IMR-90 (cell line): ENCODE measurements at regions not wholly inside any gene's neighbourhood (a gene's known extent, or its start where the extent isn't known, plus 50 kb on each side); places are given as distances from the start of the nearest gene placed in this dataset.

Source experiments
- ATAC-seq: fragments of 200-7000 bp; cut with Tn5 transposase; 2 replicates; pipeline ENCODE4 v1.9.1; 2020; ENCODE audit warnings: low read depth, mild to moderate bottlenecking, moderate library complexity
- BruUV-seq: library from RNA; stranded (reverse); fragments of 400-500 nt; replicated peaks from 2 replicates; lab custom pipeline; 2021; lab: Mats Ljungman, UMichigan
- CTCF ChIA-PET: fragments of 300-600 bp; formaldehyde crosslinking; extraction: SDS; loops from one replicate; lab custom pipeline; 2021; ENCODE audit warnings: antibody characterized with exemption; lab: Yijun Ruan, JAX
- POLR2A ChIA-PET: fragments of 300-600 bp; sonication (Branson Sonifier 250); formaldehyde crosslinking; loops from one replicate; lab custom pipeline; 2022; ENCODE audit warnings: antibody characterized with exemption; ENCODE audit not compliant: unreplicated experiment; lab: Charles Lee
- DNase-seq: peaks from one replicate; pipeline ENCODE4 v3.0.0; 2013
- H2AFZ ChIP-seq: replicated peaks from 2 replicates; pipeline ENCODE3; 2013; ENCODE audit warnings: low read length, mild to moderate bottlenecking; ENCODE audit not compliant: poor library complexity
- H2AK5ac ChIP-seq: 2 replicates; pipeline ENCODE4 v1.6.1; 2013; ENCODE audit warnings: low read depth, low read length, inconsistent platforms
- H2AK9ac ChIP-seq: replicated peaks from 2 replicates; pipeline ENCODE3; 2013; ENCODE audit warnings: mild to moderate bottlenecking, low read depth, low read length, moderate library complexity; ENCODE audit not compliant: poor library complexity
- H2BK120ac ChIP-seq: 2 replicates; pipeline ENCODE4 v1.6.1; 2013; ENCODE audit warnings: low read depth, low read length, inconsistent platforms
- H2BK15ac ChIP-seq: 3 replicates; pipeline ENCODE4 v1.6.1; 2013; ENCODE audit warnings: low read depth, low read length, inconsistent platforms
- H2BK20ac ChIP-seq: 2 replicates; pipeline ENCODE4 v1.6.1; 2013; ENCODE audit warnings: low read depth, mild to moderate bottlenecking, inconsistent platforms, low read length, moderate library complexity
- H2BK5ac ChIP-seq: 2 replicates; pipeline ENCODE4 v1.6.1; 2013; ENCODE audit warnings: mild to moderate bottlenecking, low read depth, low read length, inconsistent platforms; ENCODE audit not compliant: poor library complexity, severe bottlenecking
- H3K14ac ChIP-seq: replicated peaks from 2 replicates; pipeline ENCODE4 v1.6.1; 2013; ENCODE audit warnings: low read depth, low read length, inconsistent platforms
- H3K18ac ChIP-seq: 2 replicates; pipeline ENCODE4 v1.6.1; 2013; ENCODE audit warnings: low read depth, low read length, control low read depth
- H3K23ac ChIP-seq: 2 replicates; pipeline ENCODE4 v1.6.1; 2013; ENCODE audit warnings: low read depth, low read length, inconsistent platforms
- H3K27ac ChIP-seq: 2 replicates; pipeline ENCODE4 v1.5.1; 2013; ENCODE audit warnings: mild to moderate bottlenecking, control low read depth, low read length; ENCODE audit not compliant: insufficient read depth
- H3K27me3 ChIP-seq: 2 replicates; pipeline ENCODE4 v1.6.1; 2013; ENCODE audit warnings: low read length; ENCODE audit not compliant: control insufficient read depth, insufficient read depth
- H3K36me3 ChIP-seq: 2 replicates; pipeline ENCODE4 v1.6.1; 2013; ENCODE audit warnings: low read length, mixed read lengths; ENCODE audit not compliant: control insufficient read depth, insufficient read depth
- H3K4ac ChIP-seq: 2 replicates; pipeline ENCODE4 v1.6.1; 2013; ENCODE audit warnings: low read depth, low read length, inconsistent platforms
- H3K4me1 ChIP-seq: 2 replicates; pipeline ENCODE4 v1.6.1; 2013; ENCODE audit warnings: low read length, mixed read lengths; ENCODE audit not compliant: control insufficient read depth, insufficient read depth
- H3K4me2 ChIP-seq: 2 replicates; pipeline ENCODE4 v1.6.1; 2013; ENCODE audit warnings: low read depth, mild to moderate bottlenecking, control low read depth, low read length, moderate library complexity
- H3K4me3 ChIP-seq: 2 replicates; pipeline ENCODE4 v1.5.1; 2013; ENCODE audit warnings: low read depth, mild to moderate bottlenecking, control low read depth, low read length, moderate library complexity; ENCODE audit not compliant: insufficient read depth
- H3K56ac ChIP-seq: 2 replicates; pipeline ENCODE4 v1.6.1; 2013; ENCODE audit warnings: low read length, inconsistent platforms; ENCODE audit not compliant: insufficient read depth; ENCODE audit errors: extremely low read depth
- H3K79me1 ChIP-seq, 2 experiments: 2 replicates each; pipeline ENCODE4 v1.6.1; 2013; ENCODE audit warnings: low read length in 2 of 2, inconsistent platforms in 1 of 2, low read depth in 1 of 2
- H3K9ac ChIP-seq: 2 replicates; pipeline ENCODE4 v1.6.1; 2013; ENCODE audit warnings: low read depth, low read length, control low read depth
- H3K9me1 ChIP-seq: 2 replicates; pipeline ENCODE4 v1.6.1; 2013; ENCODE audit warnings: low read length, inconsistent platforms; ENCODE audit not compliant: insufficient read depth
- H3K9me3 ChIP-seq: 2 replicates; pipeline ENCODE4 v1.6.1; 2013; ENCODE audit warnings: low read length; ENCODE audit not compliant: control insufficient read depth, insufficient read depth
- H4K20me1 ChIP-seq: 2 replicates; pipeline ENCODE4 v1.6.1; 2013; ENCODE audit warnings: low read length, inconsistent platforms; ENCODE audit not compliant: insufficient read depth
- H4K5ac ChIP-seq: 2 replicates; pipeline ENCODE4 v1.6.1; 2013; ENCODE audit warnings: mild to moderate bottlenecking, low read depth, low read length, control low read depth
- H4K8ac ChIP-seq, 2 experiments: 2 replicates each; pipeline ENCODE4 v1.6.1; 2013; ENCODE audit warnings: low read depth in 2 of 2, low read length in 2 of 2, control low read depth in 1 of 2, inconsistent platforms in 1 of 2
- H4K91ac ChIP-seq: 2 replicates; pipeline ENCODE4 v1.6.1; 2013; ENCODE audit warnings: low read depth, low read length, inconsistent platforms; ENCODE audit not compliant: insufficient read depth
- CTCF ChIP-seq: conservative IDR thresholded peaks from 2 replicates; pipeline ENCODE4 v1.5.1; 2012; ENCODE audit warnings: mild to moderate bottlenecking, low read depth, low read length, improper control_type of control experiment
- FOS ChIP-seq: fragments of 150-350 bp; IDR thresholded peaks from 2 replicates; pipeline ENCODE4 v1.6.1; 2016; ENCODE audit warnings: low read depth, low read length
- MAZ ChIP-seq: IDR thresholded peaks from 2 replicates; pipeline ENCODE4 v1.6.1; 2012; ENCODE audit warnings: low read depth, mild to moderate bottlenecking, low read length, improper control_type of control experiment, moderate library complexity, borderline replicate concordance
- MXI1 ChIP-seq: IDR thresholded peaks from 2 replicates; pipeline ENCODE4 v1.6.1; 2012; ENCODE audit warnings: low read depth, mild to moderate bottlenecking, low read length, moderate library complexity, borderline replicate concordance
- NFE2L2 ChIP-seq: fragments of 150-350 bp; IDR thresholded peaks from 2 replicates; pipeline ENCODE4 v1.6.1; 2016; ENCODE audit warnings: low read depth, mild to moderate bottlenecking, low read length
- SMC3 ChIP-seq: fragments of 150-350 bp; IDR thresholded peaks from 2 replicates; pipeline ENCODE4 v1.6.1; 2016; ENCODE audit warnings: low read depth, mild to moderate bottlenecking, antibody characterized with exemption, low read length, moderate library complexity
- WGBS, 2 experiments: methylation state at CpG; one replicate each; pipeline versions ENCODE4 v1.1.5 to v1.1.7; 2013; ENCODE audit warnings: missing lambda C conversion rate in 2 of 2; ENCODE audit not compliant: insufficient read length in 1 of 2; ENCODE audit errors: extremely low coverage in 2 of 2; 5-methylcytosine and 5-hydroxymethylcytosine counted together
- dilution Hi-C: fragments of 300-500 bp; cut with HindIII; formaldehyde crosslinking; loops from one replicate; pipeline ENCODE4 v1.14.3; 2018; ENCODE audit warnings: low sequenced_read_pairs; ENCODE audit not compliant: unreplicated experiment
- in situ Hi-C: fragments of 300-500 bp; cut with MboI; formaldehyde crosslinking; loops from 3 replicates; pipeline ENCODE4 v1.14.3; 2019; ENCODE audit warnings: low sequenced_read_pairs, inconsistent platforms, mixed read lengths
- intact Hi-C: fragments of 100-400 bp; cut with micrococcal nuclease; formaldehyde crosslinking; loops from 2 replicates; pipeline ENCODE4 v1.10.0; 2022

GRCh38 chr20:39535301-39535700 lies 573.2 kb downstream of the DHX35 start:
- no peak overlapping the region for H3K23ac ChIP-seq
- H3K36me3 ChIP-seq, result no peaks in the 10 kb centered on the region
- no peak overlapping the region for H2BK15ac ChIP-seq
- no peak overlapping the region for H3K9ac ChIP-seq
- H3K27ac ChIP-seq, result no peak overlapping the region
- POLR2A ChIA-PET, result no interaction called here
- H2AK5ac ChIP-seq, result no peak overlapping the region
- H3K14ac ChIP-seq, result no peak overlapping the region
- no peaks in the 10 kb centered on the region for H3K4me1 ChIP-seq
- no CpG with 5 or more reads among the region's 1 CpG for WGBS, 2 experiments
- no TSS peak for BruUV-seq
- H3K4me2 ChIP-seq, result no peak overlapping the region
- no peak overlapping the region for H2BK20ac ChIP-seq
- no peaks in the 10 kb centered on the region for H3K9me1 ChIP-seq
- H4K91ac ChIP-seq, result no peak overlapping the region
- H2AFZ ChIP-seq, result no peak overlapping the region
- no peak overlapping the region for H2BK120ac ChIP-seq
- H4K5ac ChIP-seq, result no peak overlapping the region
- no peak overlapping the region for H2BK5ac ChIP-seq
- CTCF ChIA-PET, result no interaction called here
- H3K27me3 ChIP-seq, result no peaks in the 10 kb centered on the region
- no peaks in the 10 kb centered on the region for H4K20me1 ChIP-seq
- intact Hi-C loops, result no loop called here
- no peak overlapping the region for H2AK9ac ChIP-seq
- peaks cover 2% of the 10 kb centered on the region; the same call in 1 of the 2 replicates for H3K9me3 ChIP-seq
- DNase-seq, result no peak
- dilution Hi-C loops, result no loop called here
- H3K18ac ChIP-seq, result no peak overlapping the region
- no peak overlapping the region for H3K4ac ChIP-seq
- no peaks in the 10 kb centered on the region for H3K79me1 ChIP-seq
- TF ChIP-seq NFE2L2 (no peak), CTCF (no peak), FOS (no peak), MXI1 (no peak), SMC3 (no peak), MAZ (no peak)
- no peak overlapping the region for H3K56ac ChIP-seq
- H3K4me3 ChIP-seq, result no peak overlapping the region
- in situ Hi-C loops, result no loop called here
- ATAC-seq, result no peak
- H4K8ac ChIP-seq, result no peak overlapping the region
